Body of pancreas (tissue), 4 donors: ENCODE measurements at regions not wholly inside any gene's neighbourhood (a gene's known extent, or its start where the extent isn't known, plus 50 kb on each side); places are given as distances from the start of the nearest gene placed in this dataset.

Source experiments
- ATAC-seq: fragments of 150-250 bp; one replicate; pipeline ENCODE4 v1.9.1; 2016
- DNase-seq, 4 donors: peaks; one replicate each; pipeline ENCODE4 v3.0.0-alpha.2; 2019
- H3K27ac ChIP-seq, 4 donors: fragments of 200-600 bp; sonication (generic); 1 replicate in 3 of 4; 2 replicates in 1 of 4; pipeline versions ENCODE4 v1.5.1 to v1.6.1; 2016 to 2019; ENCODE audit warnings: mild to moderate bottlenecking in 1 of 4, mixed read lengths in 1 of 4, moderate library complexity in 1 of 4
- H3K27me3 ChIP-seq, 2 donors: fragments of 200-600 bp; sonication (generic); one replicate each; pipeline ENCODE4 v1.6.0; 2016; ENCODE audit warnings: mild to moderate bottlenecking in 1 of 2
- H3K36me3 ChIP-seq, 2 donors: fragments of 200-600 bp; sonication (generic); replicated peaks in 1 of 2; 2 replicates each; pipeline ENCODE4 v1.5.1; 2016; ENCODE audit warnings: low read depth in 2 of 2; ENCODE audit not compliant: insufficient read depth in 1 of 2
- H3K4me1 ChIP-seq: fragments of 200-600 bp; sonication (generic); one replicate; pipeline ENCODE4 v1.6.0; 2016
- H3K4me3 ChIP-seq, 2 donors: fragments of 200-600 bp; sonication (generic); 1 replicate in 1 of 2; 2 replicates in 1 of 2; pipeline ENCODE4 v1.5.1; 2016 to 2019
- H3K9me3 ChIP-seq, 3 donors: fragments of 200-600 bp; sonication (generic); 1 replicate in 2 of 3; 2 replicates in 1 of 3; pipeline ENCODE4 v1.5.1; 2016
- CTCF ChIP-seq, 7 experiments: fragments of 450-650 bp in 4 of 7; fragments of 200-600 bp in 3 of 7; sonication (generic) in 3 of 7; IDR thresholded peaks; one replicate each; pipeline ENCODE4 v1.5.1; 2016 to 2019; ENCODE audit warnings: antibody characterized with exemption in 7 of 7
- POLR2A ChIP-seq, 3 donors: fragments of 450-650 bp; IDR thresholded peaks; one replicate each; pipeline ENCODE4 v1.6.1; 2016; ENCODE audit warnings: antibody characterized with exemption in 3 of 3, mild to moderate bottlenecking in 2 of 3
- WGBS, 2 donors: methylation state at CpG; one replicate each; pipeline ENCODE4 v1.1.5; 2017; 5-methylcytosine and 5-hydroxymethylcytosine counted together
- intact Hi-C: fragments of 100-400 bp; cut with DNase I; formaldehyde crosslinking; loops from one replicate; pipeline ENCODE4 v1.15.1; 2023

GRCh38 chr5:4359847-4360246 is 764.2 kb downstream of the IRX1 start:
- TF ChIP-seq POLR2A (IDR thresholded peaks at IDR 0.05): no peak
- Histone ChIP-seq H3K4me1 (no peaks in the 10 kb centered on the region), H3K27ac (no peak overlapping the region), H3K27me3 (no peaks in the 10 kb centered on the region), H3K9me3 (no peaks in the 10 kb centered on the region), H3K36me3 (no peaks in the 10 kb centered on the region), H3K4me3 (no peak overlapping the region)
- DNase-seq (no peak), ATAC-seq (no peak)
- whole genome bisulfite sequencing, 2 donors: 64 to 81% methylated on average over 2 of the region's 2 CpGs
- intact Hi-C loops: no loop called here

GRCh38 chr5:4361753-4362152 is 766.1 kb downstream of the IRX1 start:
- H3K27me3 ChIP-seq: no peaks in the 10 kb centered on the region
- TF ChIP-seq CTCF (IDR thresholded peaks at IDR 0.05) (no peak), POLR2A (IDR thresholded peaks at IDR 0.05) (no peak)
- H3K27ac ChIP-seq: no peak overlapping the region
- WGBS, 2 donors: 48 to 49% methylated on average over 3 of the region's 3 CpGs
- no peak for ATAC-seq
- H3K4me3 ChIP-seq: no peak overlapping the region
- H3K4me1 ChIP-seq: no peaks in the 10 kb centered on the region
- H3K9me3 ChIP-seq: no peaks in the 10 kb centered on the region
- intact Hi-C loops: no loop called here
- H3K36me3 ChIP-seq: no peaks in the 10 kb centered on the region
- no peak for DNase-seq

- WGBS, 2 donors: 47 to 49% methylated on average over 2 of the region's 2 CpGs
- Histone ChIP-seq H3K27me3 (no peaks in the 10 kb centered on the region), H3K27ac (no peak overlapping the region), H3K36me3 (no peaks in the 10 kb centered on the region), H3K9me3 (no peaks in the 10 kb centered on the region), H3K4me1 (no peaks in the 10 kb centered on the region), H3K4me3 (no peak overlapping the region)
- TF ChIP-seq POLR2A (IDR thresholded peaks at IDR 0.05) (no peak), CTCF (IDR thresholded peaks at IDR 0.05) (no peak)
- no peak for DNase-seq
- no peak for ATAC-seq
- intact Hi-C loops: no loop called here
These were observed 766.8 kb downstream of the IRX1 start for GRCh38 chr5:4362411-4362810.

GRCh38 chr5:4363045-4363444 is 767.4 kb downstream of the IRX1 start:
- intact Hi-C loops: no loop called here
- H3K36me3 ChIP-seq: no peaks in the 10 kb centered on the region
- ATAC-seq (no peak), DNase-seq (no peak)
- no peaks in the 10 kb centered on the region for H3K9me3 ChIP-seq
- H3K27ac ChIP-seq: no peak overlapping the region
- H3K27me3 ChIP-seq: no peaks in the 10 kb centered on the region
- 14 to 17% methylated on average over 2 of the region's 2 CpGs for WGBS, 2 donors
- no peaks in the 10 kb centered on the region for H3K4me1 ChIP-seq
- TF ChIP-seq POLR2A (IDR thresholded peaks at IDR 0.05) (no peak), CTCF (IDR thresholded peaks at IDR 0.05) (no peak)
- H3K4me3 ChIP-seq: no peak overlapping the region

- Histone ChIP-seq H3K36me3 (no peaks in the 10 kb centered on the region), H3K27ac (no peak overlapping the region), H3K9me3 (no peaks in the 10 kb centered on the region), H3K27me3 (no peaks in the 10 kb centered on the region), H3K4me3 (no peak overlapping the region), H3K4me1 (no peaks in the 10 kb centered on the region)
- TF ChIP-seq CTCF (IDR thresholded peaks at IDR 0.05) (no peak), POLR2A (IDR thresholded peaks at IDR 0.05) (no peak)
- intact Hi-C loops: no loop called here
- DNase-seq (no peak), ATAC-seq (no peak)
- 63 to 69% methylated on average over 5 of the region's 5 CpGs for WGBS, 2 donors
These were observed 771.0 kb downstream of the IRX1 start for GRCh38 chr5:4366628-4367027.
